ENCODE measurements at regions not wholly inside any gene's neighbourhood (a gene's known extent, or its start where the extent isn't known, plus 50 kb on each side); places are given as distances from the start of the nearest gene placed in this dataset.

DNA sequence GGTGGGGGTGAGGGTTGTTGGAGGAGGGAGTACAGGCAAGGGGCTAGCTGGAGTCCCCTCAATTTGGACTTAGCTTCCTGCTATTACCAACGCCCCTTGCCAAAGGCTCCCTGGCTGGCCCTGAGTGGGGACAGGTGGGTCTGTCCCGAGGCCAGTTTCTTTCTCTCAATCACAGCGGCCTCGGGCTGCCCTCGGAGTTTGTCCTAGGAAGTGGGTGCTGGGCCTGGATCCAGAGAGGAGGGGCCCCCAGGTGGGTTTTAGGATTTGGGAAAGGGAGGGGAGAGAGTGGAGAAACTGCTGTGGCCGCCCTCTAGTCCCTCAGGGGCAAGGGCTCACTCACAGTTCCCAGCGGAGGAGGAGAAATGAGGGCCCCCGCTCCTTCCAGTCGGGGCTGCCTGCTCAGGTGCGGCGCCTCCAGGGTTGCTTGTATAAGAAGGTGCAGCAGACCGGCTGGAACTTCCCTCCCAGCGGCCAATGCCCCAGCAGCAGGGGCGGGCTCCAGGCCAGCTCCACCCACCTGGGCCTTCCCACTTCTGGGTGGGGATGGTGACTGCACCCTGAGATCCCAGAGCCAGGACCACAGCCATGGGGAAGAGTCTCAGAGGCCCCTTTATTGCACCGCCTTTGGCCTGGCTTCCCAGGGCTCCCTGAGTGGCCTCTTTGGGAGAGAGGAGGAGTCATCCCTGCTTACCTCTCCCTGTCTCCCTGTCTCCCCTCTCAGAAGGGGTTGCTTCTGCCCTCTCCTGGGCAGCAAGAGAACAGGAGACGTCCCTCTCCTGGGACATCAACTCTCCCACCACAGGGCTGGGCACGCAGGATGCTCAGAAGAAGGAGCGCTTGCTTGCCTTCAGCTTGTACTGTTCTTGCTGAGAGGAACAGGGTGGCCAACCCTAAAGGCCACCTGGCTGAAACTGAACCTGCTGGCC lies 112.0 kb upstream of the SMURF2 start (continued):
- TF ChIP-seq ZMYM4 (CRISPR knock-in tag; IDR thresholded peaks at IDR 0.05) (no peak), TAF1 (CRISPR knock-in tag; IDR thresholded peaks at IDR 0.05) (peak; percentile 68), ZNF367 (CRISPR knock-in tag; IDR thresholded peaks at IDR 0.05; ENCODE audit: borderline replicate concordance) (no peak), HNRNPUL1 (IDR thresholded peaks at IDR 0.05; ENCODE audit: low read depth, low read length) (no peak), SMYD3 (CRISPR knock-in tag; IDR thresholded peaks at IDR 0.05) (0 out of 2 replicates have a peak, but pooled peaks have one; percentile 23), RCOR2 (CRISPR knock-in tag; IDR thresholded peaks at IDR 0.05) (no peak), NPAS2 (CRISPR knock-in tag; IDR thresholded peaks at IDR 0.05; ENCODE audit: borderline replicate concordance) (no peak), SAP130 (CRISPR knock-in tag; IDR thresholded peaks at IDR 0.05; ENCODE audit: low read depth) (peak; percentile 86), FIP1L1 (IDR thresholded peaks at IDR 0.05; ENCODE audit: borderline replicate concordance, insufficient read depth, low read depth, low read length) (no peak), RFX1 (IDR thresholded peaks at IDR 0.05) (no peak), MTF2 (CRISPR knock-in tag; IDR thresholded peaks at IDR 0.05; ENCODE audit: borderline replicate concordance) (no peak), SNAPC4 (CRISPR knock-in tag; IDR thresholded peaks at IDR 0.05) (no peak), ZNF335 (CRISPR knock-in tag; IDR thresholded peaks at IDR 0.05) (no peak; the same call in 1 of the 2 replicates), RAD21 (CRISPR knock-in tag; IDR thresholded peaks at IDR 0.05) (peak; percentile 77), POLR2AphosphoS5 (IDR thresholded peaks at IDR 0.05; ENCODE audit: low read depth, low read length) (peak; percentile 90), KLF9 (CRISPR knock-in tag; IDR thresholded peaks at IDR 0.05; ENCODE audit: low read depth) (no peak), SNAPC2 (CRISPR knock-in tag; IDR thresholded peaks at IDR 0.05) (peak; percentile 28; the same call in 1 of the 2 replicates), KDM4B (CRISPR knock-in tag; IDR thresholded peaks at IDR 0.05) (no peak), ZNF264 (CRISPR knock-in tag; IDR thresholded peaks at IDR 0.05) (no peak)
- TF ChIP-seq, protein P1, sequence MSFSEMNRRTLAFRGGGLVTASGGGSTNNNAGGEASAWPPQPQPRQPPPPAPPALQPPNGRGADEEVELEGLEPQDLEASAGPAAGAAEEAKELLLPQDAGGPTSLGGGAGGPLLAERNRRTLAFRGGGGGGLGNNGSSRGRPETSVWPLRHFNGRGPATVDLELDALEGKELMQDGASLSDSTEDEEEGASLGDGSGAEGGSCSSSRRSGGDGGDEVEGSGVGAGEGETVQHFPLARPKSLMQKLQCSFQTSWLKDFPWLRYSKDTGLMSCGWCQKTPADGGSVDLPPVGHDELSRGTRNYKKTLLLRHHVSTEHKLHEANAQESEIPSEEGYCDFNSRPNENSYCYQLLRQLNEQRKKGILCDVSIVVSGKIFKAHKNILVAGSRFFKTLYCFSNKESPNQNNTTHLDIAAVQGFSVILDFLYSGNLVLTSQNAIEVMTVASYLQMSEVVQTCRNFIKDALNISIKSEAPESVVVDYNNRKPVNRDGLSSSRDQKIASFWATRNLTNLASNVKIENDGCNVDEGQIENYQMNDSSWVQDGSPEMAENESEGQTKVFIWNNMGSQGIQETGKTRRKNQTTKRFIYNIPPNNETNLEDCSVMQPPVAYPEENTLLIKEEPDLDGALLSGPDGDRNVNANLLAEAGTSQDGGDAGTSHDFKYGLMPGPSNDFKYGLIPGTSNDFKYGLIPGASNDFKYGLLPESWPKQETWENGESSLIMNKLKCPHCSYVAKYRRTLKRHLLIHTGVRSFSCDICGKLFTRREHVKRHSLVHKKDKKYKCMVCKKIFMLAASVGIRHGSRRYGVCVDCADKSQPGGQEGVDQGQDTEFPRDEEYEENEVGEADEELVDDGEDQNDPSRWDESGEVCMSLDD (CRISPR knock-in tag; IDR thresholded peaks at IDR 0.05; ENCODE audit: borderline replicate concordance), result no peak

Measured in HepG2 (cell line).